ENCODE measurements at regions not wholly inside any gene's neighbourhood (a gene's known extent, or its start where the extent isn't known, plus 50 kb on each side); places are given as distances from the start of the nearest gene placed in this dataset.
"Not testable (repeated sequence)": the region's sequence is repeated elsewhere in the genome, so short reads cannot be mapped to it uniquely, and the experiment has no call there.

DNA sequence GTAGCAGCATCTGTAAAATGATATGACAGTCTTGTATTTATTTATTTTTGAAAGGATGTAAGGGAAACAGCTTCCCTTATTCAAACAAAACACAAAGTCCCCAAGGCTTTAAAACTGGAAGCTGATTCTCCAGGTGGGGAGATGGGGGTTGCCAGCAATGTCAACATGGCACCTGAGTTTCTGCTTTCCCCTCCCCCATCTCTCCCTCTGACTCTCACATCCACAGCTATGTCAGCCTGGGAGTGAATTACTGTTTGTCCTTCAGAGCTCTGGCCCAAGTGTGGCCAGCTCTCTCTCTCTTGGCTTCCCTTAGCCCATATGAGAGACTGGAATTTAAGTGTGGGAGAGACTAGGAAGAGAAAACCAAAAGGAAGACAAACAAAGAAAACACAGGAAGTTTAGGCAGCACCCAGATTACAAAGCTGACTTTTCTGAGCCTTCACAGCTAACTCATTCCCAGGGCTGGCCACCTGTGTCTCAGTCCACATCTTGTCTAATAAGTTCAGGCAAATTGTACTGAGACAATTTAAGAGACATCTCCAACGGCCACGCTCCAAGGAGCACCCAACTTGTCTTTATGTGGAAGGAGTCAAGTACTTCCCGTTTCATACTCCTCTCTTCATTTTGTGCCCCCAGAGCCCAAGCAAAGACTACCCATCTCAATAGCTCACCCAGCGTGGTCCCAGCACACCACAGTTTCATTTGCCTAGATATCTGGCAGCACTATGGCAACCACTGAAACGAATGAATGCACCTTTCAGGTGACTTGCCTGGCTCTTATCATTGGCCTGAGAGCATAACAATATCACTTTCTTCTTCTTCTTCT is 69.2 kb downstream of the SOX9 start:
- H3K27me3 ChIP-seq (ENCODE audit: control insufficient read depth, insufficient read depth, low read length): no peaks in the 10 kb centered on the region
- no peak for DNase-seq
- no peak overlapping the region for H3K4me3 ChIP-seq (ENCODE audit: low read length)

DNA sequence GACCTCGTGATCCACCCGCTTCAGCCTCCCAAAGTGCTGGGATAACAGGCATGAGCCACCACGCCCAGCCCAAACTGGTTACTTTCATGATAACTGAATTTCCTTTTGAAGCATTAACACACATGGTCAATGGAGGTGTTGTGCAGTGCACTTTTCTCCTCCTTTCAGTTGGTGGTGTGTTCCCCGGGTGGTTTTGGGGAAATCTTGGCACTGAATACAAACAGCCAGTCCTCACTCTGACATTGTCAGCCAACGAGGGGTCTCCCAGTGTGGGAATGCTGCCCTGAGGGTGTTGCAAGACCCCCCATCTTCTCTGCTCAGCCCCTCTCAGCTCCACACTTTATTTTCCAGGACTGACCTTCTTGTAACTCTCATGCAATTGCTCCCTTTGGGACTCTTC is 70.5 kb downstream of the SOX9 start:
- Histone ChIP-seq H3K27ac (ENCODE audit: low read length) (no peak overlapping the region), H3K4me1 (ENCODE audit: control insufficient read depth, insufficient read depth, low read length) (no peaks in the 10 kb centered on the region), H3K4me3 (ENCODE audit: low read length) (no peak overlapping the region), H3K36me3 (ENCODE audit: control insufficient read depth, insufficient read depth, low read length) (no peaks in the 10 kb centered on the region), H3K27me3 (ENCODE audit: control insufficient read depth, insufficient read depth, low read length) (no peaks in the 10 kb centered on the region), H3K9me3 (ENCODE audit: control insufficient read depth, low read depth, low read length) (peaks cover 7% of the 10 kb centered on the region)
- no CpG with 5 or more reads among the region's 5 CpGs for WGBS (ENCODE audit: insufficient coverage, low lambda C conversion rate)
- DNase-seq: no peak

More for the DNA sequence above, 69.2 kb downstream of the SOX9 start:
- H3K36me3 ChIP-seq (ENCODE audit: control insufficient read depth, insufficient read depth, low read length): no peaks in the 10 kb centered on the region
- H3K27ac ChIP-seq (ENCODE audit: low read length): no peak overlapping the region
- H3K9me3 ChIP-seq (ENCODE audit: control insufficient read depth, low read depth, low read length): peaks cover 7% of the 10 kb centered on the region
- no peaks in the 10 kb centered on the region for H3K4me1 ChIP-seq (ENCODE audit: control insufficient read depth, insufficient read depth, low read length)
- WGBS (ENCODE audit: insufficient coverage, low lambda C conversion rate): 80% methylated on average over 1 of the region's 5 CpGs

DNA sequence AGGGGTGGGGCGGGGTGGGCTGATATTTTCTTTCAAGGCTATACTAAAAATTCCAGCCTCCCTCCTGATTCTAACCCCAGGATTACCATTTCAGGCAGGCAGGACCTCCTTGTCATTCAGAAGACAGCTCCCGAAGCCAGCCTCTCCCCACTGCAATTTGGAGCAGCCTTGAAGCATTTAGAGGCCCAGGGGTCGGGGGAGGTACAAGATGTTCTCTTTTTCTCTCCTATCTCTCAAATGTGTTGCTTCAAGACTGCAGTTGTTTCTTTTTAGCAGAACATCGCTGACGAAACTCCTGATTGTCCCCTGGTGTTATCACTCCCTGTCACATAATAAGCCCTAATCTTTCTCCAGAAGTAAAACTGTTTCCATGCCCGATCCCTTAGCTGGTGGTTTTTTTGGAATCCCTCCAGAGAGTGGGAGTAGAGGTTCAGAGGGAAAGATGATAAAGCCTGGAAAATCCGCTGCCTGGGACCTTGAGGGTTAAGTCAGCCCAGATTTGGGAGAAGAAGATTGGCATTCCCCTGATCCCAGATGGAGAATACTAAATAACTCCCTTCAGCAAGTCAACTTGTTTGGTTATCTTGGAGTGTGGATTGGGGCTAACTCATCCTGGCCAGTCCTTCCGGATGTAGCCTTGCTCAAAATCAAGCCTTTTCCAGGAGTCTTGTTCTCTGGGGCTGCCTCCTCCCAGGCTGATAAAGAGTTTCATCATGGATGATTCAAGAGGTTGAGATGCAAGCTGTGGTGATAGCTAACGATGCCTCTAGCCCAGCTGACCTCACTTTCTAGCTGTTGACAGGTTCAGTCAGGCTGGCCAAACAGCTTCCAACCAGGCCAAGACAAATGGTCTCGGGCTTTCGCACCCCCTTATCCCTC is 71.3 kb downstream of the SOX9 start:
- no peaks in the 10 kb centered on the region for H3K27me3 ChIP-seq (ENCODE audit: control insufficient read depth, insufficient read depth, low read length)
- no peak overlapping the region for H3K4me3 ChIP-seq (ENCODE audit: low read length)
- H3K36me3 ChIP-seq (ENCODE audit: control insufficient read depth, insufficient read depth, low read length): no peaks in the 10 kb centered on the region
- no peak overlapping the region for H3K27ac ChIP-seq (ENCODE audit: low read length)
- 75% methylated on average over 2 of the region's 11 CpGs for WGBS (ENCODE audit: insufficient coverage, low lambda C conversion rate)
- no peak for DNase-seq
- peaks cover 7% of the 10 kb centered on the region for H3K9me3 ChIP-seq (ENCODE audit: control insufficient read depth, low read depth, low read length)
- no peaks in the 10 kb centered on the region for H3K4me1 ChIP-seq (ENCODE audit: control insufficient read depth, insufficient read depth, low read length)

DNA sequence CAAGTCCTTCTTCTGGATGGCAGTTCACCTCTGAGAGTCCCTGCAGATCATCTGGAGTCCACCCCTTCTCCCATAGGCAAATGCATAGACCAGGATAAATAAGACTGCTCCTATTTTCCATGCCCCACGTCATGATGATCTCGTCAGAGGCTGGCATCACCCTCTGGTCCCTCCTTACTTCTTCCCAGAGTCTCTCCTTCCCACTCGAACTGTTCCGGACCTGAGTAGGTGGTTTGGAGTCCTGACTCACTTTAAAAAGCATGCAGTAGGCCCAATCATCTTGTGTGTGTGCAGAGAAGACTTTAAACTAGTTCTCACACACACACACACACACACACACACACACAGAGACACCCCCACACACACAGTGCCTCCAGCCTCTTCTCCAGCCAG is 72.0 kb downstream of the SOX9 start:
- DNase-seq: no peak
- Histone ChIP-seq H3K36me3 (ENCODE audit: control insufficient read depth, insufficient read depth, low read length) (no peaks in the 10 kb centered on the region), H3K9me3 (ENCODE audit: control insufficient read depth, low read depth, low read length) (peaks cover 7% of the 10 kb centered on the region), H3K27me3 (ENCODE audit: control insufficient read depth, insufficient read depth, low read length) (no peaks in the 10 kb centered on the region), H3K4me3 (ENCODE audit: low read length) (no peak overlapping the region), H3K4me1 (ENCODE audit: control insufficient read depth, insufficient read depth, low read length) (no peaks in the 10 kb centered on the region), H3K27ac (ENCODE audit: low read length) (no peak overlapping the region)
- no CpG with 5 or more reads among the region's 4 CpGs for WGBS (ENCODE audit: insufficient coverage, low lambda C conversion rate)

DNA sequence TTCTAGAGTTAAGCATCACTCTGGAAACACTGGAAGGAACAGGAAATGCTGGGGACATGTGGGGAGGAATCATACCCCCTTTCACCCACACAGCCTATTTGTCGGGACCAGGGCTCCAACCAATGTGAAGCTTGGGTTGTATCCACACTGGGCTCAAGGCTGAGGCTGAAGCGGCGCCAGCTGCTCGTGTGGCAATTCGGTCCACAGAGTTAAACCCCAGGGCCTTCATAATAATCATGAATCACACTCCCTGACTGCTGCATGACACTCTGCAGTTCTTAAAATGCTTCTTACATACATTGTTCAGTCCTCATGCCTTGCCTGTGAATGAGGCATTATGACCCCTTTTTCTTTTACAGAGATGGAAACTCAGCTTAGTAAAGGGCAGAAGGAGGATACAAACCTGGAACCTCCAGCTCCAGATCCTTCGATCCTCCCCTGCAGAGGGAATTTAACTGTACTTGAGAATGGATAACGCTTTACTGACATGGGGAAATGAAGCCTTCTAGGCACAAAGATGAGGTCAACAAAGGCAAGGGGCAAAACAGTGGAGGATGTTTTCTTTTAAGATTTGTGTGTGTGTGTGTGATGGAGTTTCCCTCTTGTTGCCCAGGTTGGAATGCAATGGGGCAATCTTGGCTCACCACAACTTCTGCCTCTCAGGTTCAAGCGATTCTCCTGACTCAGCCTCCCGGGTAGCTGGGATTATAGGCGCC is 72.7 kb downstream of the SOX9 start:
- 100% methylated on average over 1 of the region's 10 CpGs for WGBS (ENCODE audit: insufficient coverage, low lambda C conversion rate)
- H3K27ac ChIP-seq (ENCODE audit: low read length): no peak overlapping the region
- no peak overlapping the region for H3K4me3 ChIP-seq (ENCODE audit: low read length)
- DNase-seq: no peak
- H3K4me1 ChIP-seq (ENCODE audit: control insufficient read depth, insufficient read depth, low read length): no peaks in the 10 kb centered on the region
- no peaks in the 10 kb centered on the region for H3K27me3 ChIP-seq (ENCODE audit: control insufficient read depth, insufficient read depth, low read length)
- H3K9me3 ChIP-seq (ENCODE audit: control insufficient read depth, low read depth, low read length): peaks cover 7% of the 10 kb centered on the region
- no peaks in the 10 kb centered on the region for H3K36me3 ChIP-seq (ENCODE audit: control insufficient read depth, insufficient read depth, low read length)

- WGBS (ENCODE audit: insufficient coverage, low lambda C conversion rate): no CpG with 5 or more reads among the region's 10 CpGs
- H3K27ac ChIP-seq (ENCODE audit: low read length); H3K36me3 ChIP-seq (ENCODE audit: control insufficient read depth, insufficient read depth, low read length); H3K27me3 ChIP-seq (ENCODE audit: control insufficient read depth, insufficient read depth, low read length); H3K9me3 ChIP-seq (ENCODE audit: control insufficient read depth, low read depth, low read length); DNase-seq; H3K4me3 ChIP-seq (ENCODE audit: low read length); H3K4me1 ChIP-seq (ENCODE audit: control insufficient read depth, insufficient read depth, low read length): not testable (repeated sequence)
Observed at GRCh38 chr17:72194107-72194440, 73.3 kb downstream of the SOX9 start.

- H3K27me3 ChIP-seq (ENCODE audit: control insufficient read depth, insufficient read depth, low read length): no peaks in the 10 kb centered on the region
- no peaks in the 10 kb centered on the region for H3K9me3 ChIP-seq (ENCODE audit: control insufficient read depth, low read depth, low read length)
- H3K4me3 ChIP-seq (ENCODE audit: low read length): no peak overlapping the region
- no peaks in the 10 kb centered on the region for H3K36me3 ChIP-seq (ENCODE audit: control insufficient read depth, insufficient read depth, low read length)
- H3K27ac ChIP-seq (ENCODE audit: low read length): no peak overlapping the region
- DNase-seq: no peak
- no peaks in the 10 kb centered on the region for H3K4me1 ChIP-seq (ENCODE audit: control insufficient read depth, insufficient read depth, low read length)
Observed at GRCh38 chr17:72199256-72199655, 78.4 kb downstream of the SOX9 start.

GRCh38 chr17:72204742-72205141 is 83.9 kb downstream of the SOX9 start:
- Histone ChIP-seq H3K4me1 (ENCODE audit: control insufficient read depth, insufficient read depth, low read length) (no peaks in the 10 kb centered on the region), H3K27ac (ENCODE audit: low read length) (no peak overlapping the region), H3K27me3 (ENCODE audit: control insufficient read depth, insufficient read depth, low read length) (peaks cover 11% of the 10 kb centered on the region), H3K4me3 (ENCODE audit: low read length) (no peak overlapping the region), H3K36me3 (ENCODE audit: control insufficient read depth, insufficient read depth, low read length) (no peaks in the 10 kb centered on the region), H3K9me3 (ENCODE audit: control insufficient read depth, low read depth, low read length) (no peaks in the 10 kb centered on the region)
- DNase-seq: no peak
- WGBS (ENCODE audit: insufficient coverage, low lambda C conversion rate): no CpG with 5 or more reads among the region's 10 CpGs

DNA sequence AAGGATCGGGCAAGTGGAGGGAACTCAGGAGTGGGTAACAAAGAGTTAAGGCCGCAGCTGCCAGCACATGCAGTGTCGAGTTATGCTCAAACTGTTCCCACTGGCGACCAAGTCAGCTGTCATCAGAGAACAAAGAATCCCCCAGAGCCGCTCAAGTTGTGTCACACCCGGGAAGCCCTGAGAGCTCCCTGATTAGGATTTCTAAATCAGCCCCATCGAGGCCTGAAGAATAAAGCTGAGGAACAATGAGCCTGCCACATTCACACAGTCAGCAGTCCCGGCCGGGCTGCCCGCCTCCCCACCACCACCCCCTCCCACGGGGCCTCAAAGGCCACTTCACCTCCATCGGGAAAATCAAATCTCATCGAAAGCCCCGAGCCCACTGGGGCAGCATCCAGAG is 84.5 kb downstream of the SOX9 start:
- H3K27me3 ChIP-seq (ENCODE audit: control insufficient read depth, insufficient read depth, low read length): peaks cover 11% of the 10 kb centered on the region
- WGBS (ENCODE audit: insufficient coverage, low lambda C conversion rate): no CpG with 5 or more reads among the region's 14 CpGs
- no peaks in the 10 kb centered on the region for H3K9me3 ChIP-seq (ENCODE audit: control insufficient read depth, low read depth, low read length)
- DNase-seq: no peak
- H3K36me3 ChIP-seq (ENCODE audit: control insufficient read depth, insufficient read depth, low read length): no peaks in the 10 kb centered on the region
- H3K4me1 ChIP-seq (ENCODE audit: control insufficient read depth, insufficient read depth, low read length): no peaks in the 10 kb centered on the region
- no peak overlapping the region for H3K4me3 ChIP-seq (ENCODE audit: low read length)
- H3K27ac ChIP-seq (ENCODE audit: low read length): no peak overlapping the region

- no peaks in the 10 kb centered on the region for H3K36me3 ChIP-seq (ENCODE audit: control insufficient read depth, insufficient read depth, low read length)
- no peak for DNase-seq
- H3K9me3 ChIP-seq (ENCODE audit: control insufficient read depth, low read depth, low read length): no peaks in the 10 kb centered on the region
- H3K27me3 ChIP-seq (ENCODE audit: control insufficient read depth, insufficient read depth, low read length): peaks cover 11% of the 10 kb centered on the region
- H3K27ac ChIP-seq (ENCODE audit: low read length): no peak overlapping the region
- H3K4me3 ChIP-seq (ENCODE audit: low read length): no peak overlapping the region
- no peaks in the 10 kb centered on the region for H3K4me1 ChIP-seq (ENCODE audit: control insufficient read depth, insufficient read depth, low read length)
- WGBS (ENCODE audit: insufficient coverage, low lambda C conversion rate): 93% methylated on average over 2 of the region's 3 CpGs
Observed at GRCh38 chr17:72205822-72206221, 85.0 kb downstream of the SOX9 start.
